ENCODE measurements at regions not wholly inside any gene's neighbourhood (a gene's known extent, or its start where the extent isn't known, plus 50 kb on each side); places are given as distances from the start of the nearest gene placed in this dataset.

GRCh38 chr10:29823553-29824080, 188.8 kb upstream of the SVIL start:
- no peak for DNase-seq

DNA sequence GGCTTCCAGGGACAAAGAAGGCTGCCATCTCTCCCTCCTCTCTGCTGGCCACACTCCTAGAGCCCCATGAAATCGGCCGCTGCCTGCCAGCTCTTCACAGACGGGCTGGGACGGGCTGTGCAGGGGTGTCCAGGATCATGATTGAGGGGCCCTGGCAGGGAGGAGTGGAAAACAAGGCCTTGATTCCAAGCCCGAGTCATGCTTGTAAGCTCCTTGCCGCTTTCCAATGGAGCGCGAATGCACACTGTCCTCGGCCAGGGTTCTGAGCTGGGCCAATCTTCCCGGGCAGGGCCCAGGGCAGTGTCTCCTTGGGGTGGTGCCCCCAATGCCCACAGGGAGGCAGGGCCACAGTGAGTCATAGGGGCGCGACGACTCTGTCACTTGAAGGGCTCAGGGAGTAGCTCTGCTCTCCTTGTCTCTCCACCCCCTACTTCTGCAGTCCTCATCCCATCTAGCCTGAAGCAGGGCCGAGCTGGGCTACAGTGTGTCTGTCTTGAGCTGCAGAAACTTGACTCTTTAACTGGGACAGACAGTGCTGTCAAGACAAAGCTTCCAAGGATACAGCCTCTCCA, 186.2 kb upstream of the SVIL start:
- DNase-seq: no peak

GRCh38 chr10:29816801-29817558, 182.2 kb upstream of the SVIL start:
- DNase-seq: no peak

- DNase-seq: no peak
Observed at GRCh38 chr10:29815572-29815971, 180.8 kb upstream of the SVIL start.

DNA sequence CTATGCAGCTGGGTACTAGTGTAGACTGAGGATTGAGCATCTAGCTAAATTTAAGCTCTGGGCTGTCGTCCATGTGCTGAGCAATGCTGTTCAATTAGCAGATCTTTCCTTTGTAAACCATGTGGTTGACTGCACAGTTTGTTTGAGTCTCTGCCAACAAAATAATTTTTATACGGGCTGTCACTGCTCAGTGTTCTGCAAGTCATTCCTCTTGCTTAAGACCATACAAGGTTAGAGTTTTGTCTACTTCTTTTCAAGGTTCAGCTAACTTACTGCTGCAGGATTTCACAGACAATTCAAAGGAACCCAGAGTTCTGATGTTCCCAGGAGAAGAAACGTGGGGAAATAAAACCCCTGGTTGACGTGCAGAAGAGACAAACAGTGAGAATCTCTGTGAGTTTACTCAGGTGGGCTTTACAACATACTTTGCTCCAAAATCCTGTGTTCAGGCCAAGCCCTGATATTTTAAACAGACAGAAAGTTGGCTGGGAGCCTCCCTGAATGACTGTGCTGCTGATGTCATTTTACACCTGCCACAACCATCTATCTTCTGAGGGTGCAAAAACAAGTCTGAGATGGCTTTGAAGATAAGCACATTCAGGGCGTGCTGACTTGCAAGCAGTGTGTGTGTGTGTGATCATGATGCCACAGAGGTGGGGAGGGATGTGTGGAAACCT, 177.1 kb upstream of the SVIL start:
- peak in 2 of 5 experiments; percentile 48 to 97 for DNase-seq

GRCh38 chr10:29810816-29811215, 176.0 kb upstream of the SVIL start:
- no peak for DNase-seq

GRCh38 chr10:29810231-29810630, 175.5 kb upstream of the SVIL start:
- DNase-seq: peak in 1 of 5 experiments; percentile 16

DNA sequence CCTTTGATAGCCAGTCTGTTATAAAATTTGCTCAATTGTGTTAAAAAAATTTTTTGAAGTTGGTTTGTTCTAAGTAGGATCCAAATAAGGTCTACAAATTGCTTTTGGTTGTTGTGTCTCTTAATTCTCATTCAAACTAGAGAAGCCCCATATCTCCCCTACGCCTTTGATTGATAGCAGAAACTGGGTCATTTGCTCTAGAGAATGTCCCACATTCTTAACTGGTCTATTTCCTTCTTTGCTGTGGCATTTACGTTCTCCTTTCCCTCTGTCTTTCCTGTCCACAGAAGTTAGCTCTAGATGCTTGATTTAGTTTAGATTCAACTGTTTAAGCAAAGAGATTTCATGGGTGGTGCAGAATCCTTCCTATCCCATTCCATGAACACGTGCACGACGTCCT, 174.6 kb upstream of the SVIL start:
- DNase-seq: no peak

- DNase-seq: no peak
Observed at GRCh38 chr10:29807163-29807806, 172.5 kb upstream of the SVIL start.

DNA sequence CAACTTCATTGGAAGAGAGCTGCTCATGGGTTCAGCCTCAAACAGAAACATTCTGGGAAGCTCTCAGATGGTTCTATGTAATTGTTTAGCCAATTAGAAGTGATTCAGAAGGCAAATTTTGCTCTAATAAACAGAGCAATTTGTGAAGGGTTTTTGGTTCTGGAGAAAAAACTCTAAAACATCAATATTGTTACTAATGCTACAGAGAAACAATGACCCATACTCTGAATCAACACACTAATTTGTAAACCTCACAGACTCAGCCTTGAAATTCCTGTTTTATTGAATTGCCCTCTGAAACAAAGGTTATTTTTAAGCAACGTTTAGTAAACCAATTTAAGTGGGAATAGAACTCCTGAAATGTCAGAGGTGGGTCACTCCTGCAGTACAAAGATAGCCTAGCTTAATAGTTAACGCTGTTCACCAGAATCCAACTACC, 171.6 kb upstream of the SVIL start:
- DNase-seq: no peak

DNA sequence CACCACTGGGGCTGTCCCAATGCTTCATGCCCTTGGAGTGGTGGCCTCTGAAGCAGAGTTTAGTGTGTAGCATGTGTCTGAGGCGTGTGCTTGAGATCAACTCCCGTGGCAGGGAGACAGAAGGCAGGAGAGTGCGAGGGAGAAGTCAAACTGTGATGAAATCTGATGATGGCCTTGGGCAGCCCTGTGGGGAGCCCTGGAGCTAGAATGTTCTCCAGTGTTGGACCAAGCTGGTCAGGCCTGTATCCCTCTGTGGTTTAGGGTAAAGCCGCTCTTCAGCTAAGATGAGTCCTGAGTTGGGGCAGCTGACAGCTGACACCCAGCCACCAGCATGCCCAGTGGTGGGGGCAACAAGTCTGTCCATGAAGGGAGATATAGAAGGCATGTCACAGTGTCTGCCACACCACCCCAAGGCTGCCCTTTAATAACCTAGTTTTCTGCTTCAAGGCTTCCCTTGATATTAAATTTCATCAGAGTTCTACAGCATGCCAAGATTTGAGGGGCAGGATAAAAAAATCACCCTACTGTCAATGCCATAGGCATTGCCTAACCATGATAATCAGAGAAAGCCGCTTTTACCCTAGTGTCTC, 170.5 kb upstream of the SVIL start:
- no peak for DNase-seq

- DNase-seq: peak in 1 of 5 experiments; percentile 53
Observed at GRCh38 chr10:29804025-29804852, 169.5 kb upstream of the SVIL start.

GRCh38 chr10:29802171-29802570, 167.4 kb upstream of the SVIL start:
- DNase-seq: no peak

DNA sequence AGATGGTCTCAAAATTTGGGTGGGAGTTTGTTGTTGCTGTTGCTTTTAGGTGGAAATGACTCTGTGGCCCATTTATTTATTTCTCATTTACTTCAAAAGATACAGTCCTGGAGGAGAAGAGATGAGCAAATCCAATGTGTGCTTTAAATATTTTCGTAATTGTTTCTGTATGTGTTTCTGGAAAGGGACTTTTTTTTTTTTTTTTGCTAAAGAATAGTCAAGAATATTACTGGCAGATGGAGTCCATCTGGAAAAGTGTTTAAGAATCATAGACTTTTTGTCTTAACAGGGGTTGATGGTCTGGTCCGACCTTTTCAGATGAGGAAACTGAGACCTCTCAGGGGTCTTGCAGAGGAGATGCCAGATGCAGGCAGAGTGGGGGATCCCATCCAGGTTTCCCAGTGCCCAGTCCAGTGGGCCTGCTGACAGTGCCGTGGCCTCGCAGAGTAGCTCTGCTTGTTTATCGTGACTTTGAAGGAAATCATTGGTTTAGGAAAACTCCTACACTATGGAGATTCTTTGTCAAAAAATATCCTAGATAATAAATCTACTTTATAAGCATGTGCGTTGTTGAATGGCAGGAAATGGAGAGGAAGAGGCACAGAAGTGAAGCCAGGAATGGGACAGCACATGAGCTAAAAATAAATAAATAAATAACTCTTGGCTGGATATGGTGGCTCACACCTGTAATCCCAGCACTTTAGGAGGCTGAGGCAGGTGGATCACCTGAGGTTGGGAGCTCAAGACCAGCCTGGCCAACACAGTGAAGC, 164.3 kb upstream of the SVIL start:
- no peak for DNase-seq

DNA sequence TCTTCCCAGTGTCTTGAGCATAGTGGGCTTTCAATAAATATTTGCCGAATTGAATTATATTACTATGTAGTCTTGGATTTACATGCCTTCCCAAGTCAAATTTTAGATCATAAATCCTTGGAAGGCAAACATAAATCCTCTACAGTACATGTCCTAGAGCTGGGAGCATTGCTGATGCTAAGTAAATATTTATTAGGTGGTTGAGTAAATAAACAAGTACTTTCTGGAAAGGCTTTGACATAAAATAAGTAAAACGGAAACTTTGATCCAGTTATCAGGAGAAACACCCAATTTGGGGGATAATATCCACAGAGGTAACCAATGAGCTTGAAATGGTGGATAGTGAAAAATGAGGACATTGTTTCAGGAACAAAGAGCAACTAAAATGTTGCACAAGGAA, 162.8 kb upstream of the SVIL start:
- no peak for DNase-seq

GRCh38 chr10:29795850-29796249, 161.1 kb upstream of the SVIL start:
- no peak for DNase-seq

DNA sequence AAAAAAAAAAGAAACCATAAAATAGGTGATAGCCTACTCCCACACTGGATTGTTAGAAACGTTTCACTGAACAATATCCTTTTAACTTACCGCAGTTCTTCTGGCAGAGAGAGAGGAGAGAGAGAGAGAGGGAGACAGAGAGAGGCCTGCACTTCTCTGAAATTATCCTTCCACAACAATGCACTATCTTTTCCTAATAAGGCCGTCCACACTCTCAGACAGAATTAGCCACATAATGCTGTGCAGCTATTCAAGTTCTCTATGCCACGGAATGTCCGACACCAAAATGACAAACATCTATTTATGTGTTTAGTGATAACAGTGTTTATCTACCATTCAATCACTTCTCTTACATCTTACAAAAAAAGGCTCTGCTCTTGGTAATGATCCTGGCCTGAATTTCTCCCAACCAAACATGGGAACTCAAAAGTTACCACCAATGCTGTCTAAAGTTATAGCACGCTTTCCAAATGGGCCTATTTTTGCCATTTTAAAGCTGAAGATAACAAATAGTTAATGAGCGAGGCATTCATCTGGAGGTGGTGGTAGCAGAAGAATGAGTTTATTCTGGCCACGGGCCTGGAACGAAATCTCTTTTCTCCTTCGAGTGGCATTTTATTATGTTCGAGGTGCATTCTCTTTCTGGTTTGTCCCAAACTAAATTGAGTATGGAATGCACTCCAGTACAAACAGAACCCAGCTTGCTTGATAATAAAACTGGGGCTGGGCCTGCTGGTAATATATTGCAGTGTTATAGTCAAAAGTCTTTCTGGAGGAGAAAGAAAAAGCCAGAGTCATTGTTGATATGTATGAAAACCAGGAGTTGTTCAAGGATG, 160.2 kb upstream of the SVIL start:
- DNase-seq: no peak

DNA sequence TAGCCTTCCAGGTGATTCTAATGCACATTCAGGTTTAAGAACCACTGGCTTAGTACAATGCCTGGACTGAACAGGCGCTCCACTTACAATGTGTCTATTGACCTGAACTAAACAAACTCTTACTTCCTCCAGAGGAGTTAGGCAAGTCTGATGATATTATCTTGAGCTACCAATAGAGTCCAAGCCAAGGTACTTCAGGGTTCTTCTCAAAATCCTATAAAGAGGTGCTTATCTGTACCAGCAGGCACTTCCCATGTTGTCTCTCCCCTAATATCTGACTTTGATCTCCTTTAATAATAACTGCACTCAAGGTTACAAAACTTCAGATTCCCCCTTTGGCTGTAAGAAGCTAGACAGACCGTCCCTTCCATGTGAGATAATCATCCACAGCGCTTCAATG, 157.0 kb upstream of the SVIL start:
- no peak for DNase-seq

DNA sequence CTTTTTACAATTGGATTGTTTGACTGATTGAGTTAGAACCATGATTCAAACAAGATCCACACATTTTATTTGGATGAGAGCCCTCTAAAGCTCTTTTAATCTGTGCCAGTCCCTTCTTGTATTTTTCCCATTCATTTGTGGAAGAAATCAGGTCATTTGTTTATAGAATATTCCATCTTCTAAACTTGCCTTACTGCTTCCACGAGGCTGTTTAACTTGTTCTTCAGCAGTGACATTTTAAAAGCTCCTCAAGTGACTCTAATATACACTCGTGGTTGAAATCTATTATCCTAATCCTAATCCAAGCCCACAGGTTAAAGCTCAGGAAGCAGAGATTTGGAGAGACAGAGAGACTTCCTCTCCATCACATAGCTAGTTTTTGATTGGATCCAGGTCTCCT, 155.4 kb upstream of the SVIL start:
- DNase-seq: no peak

DNA sequence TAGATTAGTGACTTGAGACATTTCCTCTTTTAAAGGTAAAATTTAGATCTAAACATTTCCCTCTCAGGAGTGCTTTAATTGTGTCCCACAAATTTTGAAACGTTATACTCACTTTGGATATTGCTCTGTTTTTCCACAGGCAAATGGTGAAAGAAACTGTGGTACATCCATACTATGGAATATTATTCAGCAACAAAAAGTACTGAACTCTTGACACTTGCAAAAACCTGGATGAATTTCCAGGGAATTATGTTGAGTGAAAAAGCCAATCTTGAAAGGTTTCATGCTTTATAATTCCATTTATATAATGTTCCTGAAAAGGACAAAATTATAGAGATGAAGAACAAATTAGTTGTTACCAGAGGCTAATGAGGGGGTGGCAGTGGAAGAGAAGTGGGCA, 153.3 kb upstream of the SVIL start:
- DNase-seq: no peak

All from T-helper 2 cell (primary cell).